Stimulated activated CD4-positive, alpha-beta T cell treated with anti-CD3 and anti-CD28 coated beads, Interleukin-2, amount 100 ng/mL, for 48 hours (primary cell): ENCODE measurements at regions not wholly inside any gene's neighbourhood (a gene's known extent, or its start where the extent isn't known, plus 50 kb on each side); places are given as distances from the start of the nearest gene placed in this dataset.

ENCODE experiments used
- DNase-seq, 2 donors: peaks; one replicate each; pipeline ENCODE4 v3.0.0-alpha.2; 2020

DNA sequence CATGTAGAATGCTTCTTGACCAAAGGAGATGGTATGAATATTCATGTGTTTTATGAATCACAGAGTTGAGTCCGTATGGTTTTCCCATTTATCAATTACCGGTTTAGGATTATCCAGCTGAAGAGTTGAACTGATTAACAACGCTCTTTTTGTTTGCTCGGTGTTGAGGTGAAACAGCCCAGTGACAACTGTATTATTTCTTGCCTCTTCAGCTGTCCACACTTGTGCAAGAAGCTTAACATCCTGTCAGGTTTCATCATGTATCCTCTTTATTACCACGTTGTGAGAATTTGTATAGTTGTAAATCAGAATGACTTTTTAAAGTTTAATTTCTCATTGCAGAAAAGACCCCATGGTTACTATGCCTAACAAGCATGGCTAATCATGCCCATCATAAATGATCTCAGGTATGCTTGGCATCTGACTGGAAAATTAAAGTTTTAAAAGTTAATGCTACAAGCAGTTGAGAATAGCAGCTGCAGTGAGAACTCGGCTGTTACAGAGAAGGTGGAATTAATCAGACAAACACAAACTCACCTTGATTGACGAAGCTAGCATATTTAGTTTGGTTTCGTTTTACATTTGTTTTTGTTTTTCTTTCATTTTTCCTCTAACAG is 563.2 kb upstream of the ADGRL2 start:
- DNase-seq = no peak

DNA sequence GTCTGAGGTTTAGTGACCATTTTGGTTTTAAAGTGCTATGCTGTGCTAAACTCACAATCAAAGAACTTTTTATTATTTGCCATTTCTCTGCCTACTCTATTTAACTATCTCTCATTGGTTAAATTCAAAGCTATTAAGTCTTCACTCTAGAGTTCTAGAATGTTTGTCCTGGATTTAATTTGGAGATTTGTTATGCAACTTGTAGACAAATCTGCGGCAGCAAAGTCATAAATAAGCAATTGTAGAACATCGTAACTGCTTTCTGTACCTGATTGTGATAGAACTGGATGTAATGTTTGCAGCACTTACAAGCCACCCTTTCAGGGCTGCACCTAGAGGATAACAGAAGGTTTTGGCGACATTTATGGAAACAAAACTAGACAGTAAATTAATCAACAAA is 566.5 kb upstream of the ADGRL2 start:
- no peak for DNase-seq

DNA sequence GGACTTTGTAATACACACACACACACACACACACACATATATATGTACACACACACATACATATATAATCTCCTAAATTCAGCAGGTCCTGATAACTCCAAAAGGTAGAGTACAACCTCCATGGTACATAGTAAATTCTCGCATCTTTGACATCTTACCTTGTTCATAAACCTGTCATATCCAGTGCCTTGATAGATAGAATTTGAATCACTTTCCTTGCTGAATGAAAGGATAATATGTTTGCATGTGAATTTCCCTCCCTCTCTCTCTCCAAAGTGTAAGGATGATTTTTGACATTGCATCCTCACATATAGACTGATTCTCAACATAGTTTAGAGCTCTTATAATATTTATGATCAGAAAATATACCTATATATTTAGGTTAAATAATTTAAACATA is 567.1 kb upstream of the ADGRL2 start:
- DNase-seq = no peak

DNA sequence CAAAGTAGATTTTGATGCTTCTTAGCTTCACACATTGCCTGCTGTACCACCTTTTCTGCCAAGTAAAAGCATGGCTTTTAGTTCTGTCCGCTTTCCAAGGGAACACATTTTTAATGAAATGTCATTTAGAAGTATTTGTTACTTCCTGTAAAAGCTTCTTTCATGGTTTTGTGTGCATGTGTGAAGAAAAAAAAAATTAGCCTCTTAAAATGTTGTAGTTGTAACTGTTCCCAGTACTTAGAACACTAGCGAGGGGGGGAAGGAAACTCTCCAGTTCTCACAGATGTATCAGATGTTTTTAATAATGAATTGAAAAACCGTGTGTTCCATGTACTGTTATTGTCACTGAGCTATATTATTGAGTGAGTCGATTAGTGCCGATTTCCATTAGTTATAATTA is 568.3 kb upstream of the ADGRL2 start:
- no peak for DNase-seq

DNA sequence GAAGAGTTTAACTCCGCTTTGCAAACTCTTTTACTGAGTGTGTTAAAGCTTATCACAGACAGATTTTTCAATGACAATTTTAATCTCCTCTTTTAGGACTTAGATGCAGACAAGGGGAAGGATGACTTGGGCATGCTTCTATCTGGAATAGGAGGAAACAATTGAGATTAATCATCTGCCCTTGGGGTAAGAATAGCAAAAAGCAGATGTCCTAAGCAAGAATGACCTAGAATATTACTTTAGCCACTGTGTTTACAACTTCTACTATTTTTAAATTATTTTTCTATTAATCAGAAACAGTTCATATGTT is 569.0 kb upstream of the ADGRL2 start:
- no peak for DNase-seq

DNA sequence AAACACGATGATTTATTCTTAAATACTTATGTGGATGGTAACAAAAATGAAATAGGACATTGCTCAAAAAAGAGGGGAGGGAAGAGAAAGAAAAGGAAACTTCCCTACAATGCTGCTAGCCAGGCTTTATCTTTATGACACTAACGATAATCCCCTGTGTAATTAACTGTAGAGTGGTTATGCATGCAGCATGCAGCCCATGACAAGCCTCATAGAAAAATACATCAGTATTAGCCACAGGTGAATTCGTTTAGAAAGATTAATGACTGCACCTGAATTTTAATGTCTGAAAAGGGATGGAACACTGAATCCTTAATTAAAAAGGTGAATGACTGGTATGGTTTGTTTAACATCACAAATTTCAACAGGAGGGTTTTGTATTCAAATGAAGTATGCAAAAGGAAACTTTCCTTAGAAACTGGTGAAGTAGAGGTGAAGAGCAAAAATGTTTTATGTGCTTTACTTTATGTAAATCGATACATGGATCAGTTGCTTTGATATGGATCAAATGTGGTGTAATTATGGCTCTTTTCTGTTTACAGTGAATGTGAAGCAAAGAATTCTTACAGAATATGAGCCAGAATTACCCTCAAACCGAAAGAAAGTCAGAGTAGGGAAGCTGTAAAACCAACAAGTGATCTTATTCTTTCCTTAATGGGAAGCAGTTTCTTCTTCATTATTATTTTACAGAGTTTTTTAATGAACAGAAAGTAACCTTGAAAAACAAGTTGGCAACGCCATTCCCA is 569.6 kb upstream of the ADGRL2 start:
- no peak for DNase-seq

DNA sequence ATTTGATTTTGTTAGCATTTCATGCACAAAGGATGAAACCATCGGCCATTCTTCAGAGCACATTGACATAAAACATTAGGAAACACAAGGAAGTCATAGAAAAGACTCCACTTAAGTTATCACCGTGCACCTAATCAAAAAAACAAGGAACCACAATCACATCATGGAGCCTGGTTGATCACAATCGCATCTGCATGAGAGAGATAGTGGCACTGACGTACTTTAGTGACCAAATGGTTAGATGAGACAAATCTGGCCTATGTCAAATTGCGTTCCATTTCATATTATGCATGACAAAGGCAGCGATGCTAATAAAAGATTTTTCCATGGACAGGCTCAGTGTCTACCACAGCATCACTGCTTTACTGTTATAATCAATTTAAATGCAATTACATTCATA is 571.8 kb upstream of the ADGRL2 start:
- no peak for DNase-seq

DNA sequence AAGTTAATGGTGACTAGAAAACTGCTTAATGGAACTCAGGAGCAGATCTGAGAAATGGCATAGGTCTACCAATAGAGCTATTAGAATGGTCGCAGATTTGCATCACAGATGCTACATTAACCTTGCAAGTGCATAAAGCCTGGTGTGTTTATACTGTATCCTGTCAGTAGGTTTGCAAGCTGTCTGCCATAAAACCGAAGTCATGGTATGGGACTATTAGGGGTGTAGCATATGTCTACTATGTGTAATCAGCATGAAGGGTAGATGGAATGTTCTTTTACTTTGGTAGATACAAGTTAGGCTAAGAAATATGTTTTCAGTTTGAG is 574.2 kb upstream of the ADGRL2 start:
- no peak for DNase-seq

DNA sequence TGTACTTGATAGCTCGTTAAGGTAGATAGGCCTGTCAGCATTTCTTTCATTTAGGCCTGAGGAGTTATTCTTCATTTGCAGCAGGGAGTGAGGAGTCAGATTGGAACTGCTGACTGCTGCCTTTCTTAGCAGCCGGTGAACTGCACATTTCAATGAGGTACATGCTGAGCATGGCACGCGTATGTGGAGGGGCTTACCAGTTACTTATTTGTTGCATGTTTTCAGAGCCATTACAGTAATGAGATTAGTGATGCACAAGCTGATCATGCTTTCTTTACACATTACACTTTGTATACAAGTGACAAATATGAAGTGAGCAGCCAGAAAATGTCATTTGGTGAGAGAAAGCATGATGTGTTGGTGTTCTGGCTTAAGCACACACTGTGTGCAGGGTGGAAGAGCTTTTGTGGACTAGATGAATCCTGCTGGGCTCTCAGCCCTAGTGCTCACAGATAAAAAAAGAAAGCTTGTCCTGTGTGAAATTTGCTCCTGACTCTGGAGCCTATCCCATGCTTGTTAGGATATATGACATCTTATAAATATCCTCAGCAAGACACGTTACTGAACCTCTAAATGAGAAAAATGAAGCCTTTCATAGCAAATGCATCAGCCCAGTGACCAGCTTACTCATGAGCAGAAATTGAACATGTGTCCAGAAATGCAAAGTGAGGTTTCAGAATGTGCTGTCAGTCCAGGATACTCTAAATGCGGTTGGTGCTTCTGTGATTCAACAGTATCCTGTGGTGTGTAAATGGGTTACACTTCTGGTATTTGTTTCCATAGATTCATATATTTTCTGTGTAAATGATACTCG is 574.7 kb upstream of the ADGRL2 start:
- no peak for DNase-seq

DNA sequence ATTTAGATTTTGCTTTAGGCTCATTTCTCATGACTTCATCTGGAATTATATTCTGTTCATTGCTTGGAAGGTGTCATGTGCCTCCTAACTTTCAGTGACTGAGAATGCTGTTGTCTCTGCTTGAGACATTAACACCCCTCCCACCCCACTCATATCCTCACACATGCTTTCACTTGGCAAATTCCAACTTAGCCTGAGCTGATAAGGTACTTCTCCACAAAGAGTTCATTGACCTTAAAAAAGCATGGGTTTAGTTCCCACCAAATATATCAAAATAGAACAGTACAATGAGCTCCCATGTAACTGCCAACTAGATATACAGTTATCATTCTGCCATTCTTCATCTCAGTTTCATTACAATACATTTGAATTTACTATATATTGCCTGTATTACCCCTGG is 576.5 kb upstream of the ADGRL2 start:
- no peak for DNase-seq

DNA sequence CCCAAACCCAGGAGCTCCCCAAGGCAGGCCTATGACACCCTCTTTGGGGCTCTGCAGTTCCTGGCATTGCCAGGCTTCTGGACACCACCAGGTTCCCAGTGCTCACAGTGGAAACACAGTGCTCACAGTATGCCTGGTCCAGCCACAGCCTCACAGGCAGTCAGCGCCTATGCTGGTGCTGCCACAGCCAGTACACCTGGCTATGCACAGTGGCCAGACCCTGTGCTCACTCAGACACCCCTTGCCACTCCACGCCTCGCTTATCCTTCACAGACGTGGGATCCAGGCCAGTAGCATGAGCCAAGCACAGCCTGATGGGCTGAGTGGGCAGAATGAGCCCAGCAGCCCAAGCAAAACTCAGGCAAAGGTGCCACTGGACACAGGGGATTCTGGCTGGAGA is 579.2 kb upstream of the ADGRL2 start:
- DNase-seq = no peak

DNA sequence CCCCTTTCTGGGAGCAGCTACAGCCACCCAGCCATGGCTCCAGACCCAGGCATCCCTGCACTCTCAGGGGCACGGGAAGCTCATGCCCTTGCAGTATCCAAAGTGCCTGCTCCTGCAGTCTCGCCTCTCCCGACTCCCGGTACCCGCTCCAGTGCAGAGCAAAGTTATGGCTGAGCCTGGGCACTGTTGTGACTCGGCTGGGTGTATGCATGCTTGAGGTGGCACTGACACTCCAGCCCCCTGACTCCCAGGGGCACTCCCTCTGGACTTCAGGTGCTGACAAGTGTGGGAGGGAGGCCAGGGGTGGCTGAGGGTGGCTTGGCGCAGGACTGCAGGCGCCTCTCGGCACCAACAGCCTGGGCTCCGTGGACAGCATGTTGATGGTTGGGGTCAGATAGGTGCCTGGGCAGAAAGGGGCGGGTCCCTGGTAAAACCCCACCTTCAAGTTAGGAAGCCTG is 580.1 kb upstream of the ADGRL2 start:
- no peak for DNase-seq

DNA sequence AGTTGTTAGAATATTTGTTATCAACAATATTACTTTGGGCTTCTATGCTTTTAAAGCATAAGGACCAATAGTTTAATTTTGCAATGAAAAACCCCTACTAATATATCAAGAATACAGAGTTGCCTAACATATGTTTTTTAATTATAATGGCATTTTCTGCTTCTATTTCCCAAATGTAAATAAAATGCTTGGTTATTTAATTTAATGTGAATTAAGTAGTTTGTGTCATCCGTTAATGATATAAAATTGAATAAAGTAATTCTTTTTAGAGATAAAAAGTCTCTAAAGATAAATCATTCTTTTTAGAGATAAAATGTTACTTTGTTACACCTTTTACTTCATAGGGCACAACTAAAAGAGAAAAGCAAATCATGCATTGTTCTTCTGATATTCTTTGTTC is 583.7 kb upstream of the ADGRL2 start:
- DNase-seq = no peak

DNA sequence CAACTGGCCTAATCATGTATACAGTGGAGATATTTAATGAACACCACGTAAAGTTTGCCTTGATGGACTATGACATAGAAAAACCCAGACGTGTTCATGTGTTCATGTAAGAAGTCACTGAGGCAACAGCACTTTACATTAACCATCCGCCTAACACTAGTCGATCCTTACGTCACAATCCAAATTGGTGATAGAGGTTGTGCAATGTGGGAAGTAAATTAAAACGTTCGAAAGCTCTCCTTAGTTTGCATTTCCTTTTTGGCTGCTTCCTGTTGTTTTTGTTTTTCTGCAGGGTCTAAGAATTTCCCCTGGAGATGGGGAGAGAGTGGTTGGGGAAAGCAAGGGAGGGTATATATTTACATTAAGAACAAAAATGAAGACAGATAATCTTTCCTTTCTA is 587.5 kb upstream of the ADGRL2 start:
- no peak for DNase-seq

DNA sequence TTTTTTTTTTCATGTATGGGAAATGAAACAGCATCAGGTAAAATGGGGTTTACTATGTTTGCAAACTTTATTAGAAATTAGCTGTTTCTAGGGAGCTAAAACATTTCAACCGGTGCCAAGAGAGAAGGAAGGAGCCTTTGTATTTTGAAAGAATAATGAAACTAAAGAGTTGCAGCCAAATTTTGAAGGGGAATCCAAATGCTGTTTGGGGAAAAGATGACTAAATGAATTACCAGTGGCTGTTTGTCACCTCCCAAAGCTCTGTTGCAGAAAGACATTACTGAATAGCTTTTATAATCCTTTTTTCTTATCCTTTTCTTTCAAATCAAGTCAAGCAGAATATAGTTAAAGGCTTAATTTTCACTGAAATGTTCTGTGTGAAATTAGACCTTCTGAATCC is 591.3 kb upstream of the ADGRL2 start:
- DNase-seq = no peak

DNA sequence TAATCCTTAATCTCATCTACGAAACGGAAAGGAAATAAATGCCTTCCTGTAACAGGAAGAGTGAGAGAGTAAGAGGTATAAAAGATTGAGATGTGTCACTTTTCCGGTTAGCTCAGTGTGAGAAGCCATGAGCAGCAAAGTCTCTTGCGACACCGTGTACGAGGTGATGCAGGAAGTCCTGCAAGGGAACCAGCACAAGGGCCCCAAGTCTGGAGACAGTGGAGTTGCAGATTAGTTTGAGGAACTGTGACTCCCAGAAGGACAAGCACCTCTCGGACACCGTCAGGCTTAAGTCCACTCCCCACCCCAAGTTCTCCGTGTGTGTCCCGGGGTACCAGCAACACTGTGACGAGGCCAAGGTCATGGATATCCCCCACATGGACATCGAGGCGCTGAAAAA is 592.3 kb upstream of the ADGRL2 start:
- no peak for DNase-seq

DNA sequence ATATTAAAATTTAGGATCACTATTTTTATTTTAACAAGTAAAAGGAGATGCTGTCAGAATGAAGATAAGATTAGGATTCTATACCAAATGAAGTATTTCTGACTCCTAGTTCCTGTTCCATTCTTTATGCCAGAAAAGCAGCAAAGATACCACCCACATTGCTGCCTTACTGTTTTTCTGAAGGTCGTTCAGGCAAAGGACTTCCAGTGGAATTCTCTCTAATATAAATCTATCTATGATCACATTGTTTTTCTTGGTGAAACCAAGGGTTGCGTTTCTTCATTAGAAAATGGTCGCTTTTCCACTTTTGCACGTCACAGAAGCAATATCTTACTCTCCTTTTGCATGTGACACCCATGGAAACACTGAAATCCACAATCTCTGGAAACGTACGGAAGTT is 594.8 kb upstream of the ADGRL2 start:
- no peak for DNase-seq

DNA sequence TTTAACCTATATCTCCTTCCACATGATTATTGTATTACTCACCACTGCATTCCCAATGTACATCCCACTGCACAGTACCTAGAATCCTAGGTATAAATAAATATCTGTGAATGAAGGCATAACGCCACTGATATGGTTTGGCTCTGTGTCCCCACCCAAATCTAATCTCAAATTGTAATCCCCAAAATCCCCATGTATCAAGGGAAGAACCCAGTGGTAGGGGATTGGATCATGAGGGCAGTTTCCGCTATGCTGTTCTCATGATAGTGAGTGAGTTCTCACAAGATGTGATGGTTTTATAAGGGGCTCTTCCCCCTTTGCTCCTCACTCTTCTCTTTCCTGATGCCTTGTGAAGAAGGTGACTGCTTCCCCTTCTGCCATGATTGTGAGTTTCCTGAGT is 599.0 kb upstream of the ADGRL2 start:
- no peak for DNase-seq

DNA sequence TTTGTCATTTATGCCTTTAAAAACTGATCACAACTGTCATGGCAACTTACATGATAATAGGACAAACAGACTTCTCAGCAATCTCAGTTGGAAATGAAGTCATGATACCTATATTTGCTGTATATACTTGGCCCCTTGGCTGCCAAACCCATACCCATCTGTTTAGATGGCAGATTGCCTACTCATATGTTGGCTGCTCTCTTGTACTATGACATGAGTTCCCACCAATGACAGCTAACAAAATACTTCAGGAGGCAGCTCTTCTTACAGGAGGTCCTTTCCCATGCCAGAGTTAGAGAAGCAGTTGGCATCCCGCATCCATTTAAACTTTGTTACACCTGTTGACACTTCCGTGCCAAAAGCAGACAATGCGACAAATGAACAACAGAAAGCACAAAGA is 603.1 kb upstream of the ADGRL2 start:
- no peak for DNase-seq

DNA sequence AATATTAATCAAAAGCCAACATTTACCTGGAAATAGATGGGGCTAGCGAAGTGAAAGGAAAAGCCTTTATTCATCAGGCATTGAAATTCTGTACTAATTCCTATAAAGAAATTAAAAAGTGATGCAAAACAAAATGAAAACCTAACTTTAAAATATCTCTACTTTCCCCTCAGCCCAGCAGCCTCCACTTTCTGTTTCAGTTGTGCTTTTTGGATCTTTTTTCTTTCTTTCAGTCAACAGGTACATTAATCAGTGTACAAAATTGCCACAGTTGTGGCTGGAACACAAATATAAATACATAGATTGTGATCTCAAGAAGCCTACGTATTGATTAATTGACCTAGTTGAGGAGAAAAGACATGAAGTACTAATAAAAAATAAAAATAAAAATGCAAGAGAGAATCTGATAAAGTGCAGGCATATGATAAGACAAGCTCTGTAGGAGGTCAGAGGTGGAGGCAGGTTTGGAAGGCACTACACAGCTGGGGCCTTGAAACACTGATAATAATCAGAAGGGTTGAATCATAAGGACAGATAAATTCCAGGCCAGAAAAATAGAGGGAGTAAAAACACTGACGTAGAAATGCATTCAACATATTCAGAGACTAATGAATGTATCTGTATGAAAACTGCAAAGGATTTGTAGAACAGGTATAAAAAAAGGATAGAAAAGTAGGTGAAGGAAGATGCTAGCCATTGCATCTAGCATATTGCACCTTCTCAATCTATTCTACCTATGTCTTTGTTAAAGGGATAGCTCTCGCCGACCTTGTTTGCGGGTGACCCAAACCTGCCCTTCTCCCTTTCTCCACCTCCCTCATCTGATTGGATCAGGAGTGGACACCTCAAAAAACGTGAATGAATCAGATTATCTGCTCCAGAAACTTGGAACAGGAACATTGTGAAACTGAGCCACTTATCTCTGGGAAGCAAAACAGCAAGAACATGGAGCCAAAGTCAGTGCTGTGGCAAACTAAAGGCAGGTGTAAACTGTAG is 607.8 kb upstream of the ADGRL2 start:
- DNase-seq = no peak

DNA sequence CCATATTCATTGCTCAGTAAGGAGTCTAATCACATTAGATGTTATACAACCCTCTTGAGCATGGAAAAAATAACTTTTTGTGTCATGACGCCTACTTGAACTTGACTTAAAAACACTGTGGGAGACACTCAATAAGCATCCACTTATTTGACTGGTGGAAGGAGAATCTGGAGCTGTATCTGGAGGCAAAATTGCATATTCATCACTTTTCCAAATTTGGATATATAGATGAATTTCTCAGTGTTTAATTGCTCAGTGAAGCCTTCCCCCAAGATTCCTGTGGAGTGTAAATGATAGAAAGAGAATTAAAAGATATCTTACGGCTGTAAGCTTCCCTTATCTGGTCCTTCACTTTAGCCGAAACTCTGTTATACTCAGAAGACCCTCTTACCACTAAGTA is 610.7 kb upstream of the ADGRL2 start:
- DNase-seq = no peak

DNA sequence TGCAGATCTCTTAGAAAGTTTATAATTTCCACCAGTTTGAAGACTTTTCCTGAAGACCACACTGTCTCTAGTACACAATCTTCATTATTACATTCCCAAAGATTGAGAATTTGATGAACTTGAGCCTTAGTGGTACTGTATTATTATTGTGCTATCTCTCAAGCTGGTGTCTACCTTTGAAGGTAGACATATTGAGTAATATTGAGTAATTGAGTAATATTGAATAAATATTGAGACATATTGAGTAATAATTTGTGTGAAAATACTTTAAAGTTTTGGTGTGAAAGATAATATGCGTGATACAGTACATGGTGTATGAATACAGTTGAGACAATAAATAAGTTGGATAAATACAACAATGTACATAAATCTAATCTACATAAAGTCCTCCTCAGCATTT is 613.1 kb upstream of the ADGRL2 start:
- no peak for DNase-seq

DNA sequence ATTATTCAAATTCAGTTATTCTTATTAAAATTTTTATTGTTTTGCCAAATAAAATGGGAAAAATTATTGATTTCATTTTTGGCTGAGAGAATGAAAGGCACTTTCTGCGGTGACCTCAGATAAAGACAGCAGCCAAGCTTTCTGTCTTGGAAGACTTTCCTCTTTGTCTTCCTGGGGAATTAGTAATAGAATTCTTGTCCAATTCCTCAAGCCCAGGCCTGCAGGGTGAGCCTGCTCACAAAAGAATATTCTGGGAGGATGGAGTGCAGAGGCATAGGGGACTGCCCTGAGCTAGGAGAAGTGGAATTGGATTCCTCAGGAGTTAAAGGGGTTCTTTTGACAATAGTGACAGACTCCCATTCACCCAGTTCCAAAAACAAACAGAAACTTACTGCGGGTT is 614.5 kb upstream of the ADGRL2 start:
- no peak for DNase-seq
